Thoracic aorta (tissue), 2 donors: ENCODE measurements at regions not wholly inside any gene's neighbourhood (a gene's known extent, or its start where the extent isn't known, plus 50 kb on each side); places are given as distances from the start of the nearest gene placed in this dataset.

Source experiments
- ATAC-seq: fragments of 150-250 bp; one replicate; pipeline ENCODE4 v1.8.0; 2017; ENCODE audit warnings: low read depth; ENCODE audit not compliant: insufficient number of reproducible peaks, low FRiP score
- DNase-seq: peaks from one replicate; pipeline ENCODE4 v3.0.0-alpha.2; 2020; ENCODE audit warnings: low spot score
- H3K27ac ChIP-seq, 2 donors: fragments of 200-600 bp; sonication (generic); 1 replicate in 1 of 2; 2 replicates in 1 of 2; pipeline ENCODE4 v1.5.1; 2016; ENCODE audit warnings: mild to moderate bottlenecking in 2 of 2, moderate library complexity in 2 of 2
- H3K27me3 ChIP-seq: fragments of 200-600 bp; sonication (generic); replicated peaks from 2 replicates; pipeline ENCODE4 v1.6.0; 2016; ENCODE audit warnings: mild to moderate bottlenecking; ENCODE audit not compliant: insufficient read depth
- H3K36me3 ChIP-seq: fragments of 200-600 bp; sonication (generic); one replicate; pipeline ENCODE4 v1.5.1; 2016
- H3K4me1 ChIP-seq, 2 donors: fragments of 200-600 bp; sonication (generic); 1 replicate in 1 of 2; 2 replicates in 1 of 2; pipeline versions ENCODE4 v1.5.1 to v1.6.0; 2016; ENCODE audit warnings: low read depth in 2 of 2, mild to moderate bottlenecking in 1 of 2; ENCODE audit not compliant: control insufficient read depth in 1 of 2
- H3K4me3 ChIP-seq: fragments of 200-600 bp; sonication (generic); 2 replicates; pipeline ENCODE4 v1.5.1; 2016; ENCODE audit warnings: mild to moderate bottlenecking
- H3K9me3 ChIP-seq: fragments of 200-600 bp; sonication (generic); 2 replicates; pipeline ENCODE4 v1.5.1; 2016
- TF ChIP-seq, protein P1 (sequence below): fragments of 200-600 bp; sonication (generic); IDR thresholded peaks from one replicate; pipeline ENCODE4 v1.5.1; 2019; ENCODE audit warnings: antibody characterized with exemption

DNA sequence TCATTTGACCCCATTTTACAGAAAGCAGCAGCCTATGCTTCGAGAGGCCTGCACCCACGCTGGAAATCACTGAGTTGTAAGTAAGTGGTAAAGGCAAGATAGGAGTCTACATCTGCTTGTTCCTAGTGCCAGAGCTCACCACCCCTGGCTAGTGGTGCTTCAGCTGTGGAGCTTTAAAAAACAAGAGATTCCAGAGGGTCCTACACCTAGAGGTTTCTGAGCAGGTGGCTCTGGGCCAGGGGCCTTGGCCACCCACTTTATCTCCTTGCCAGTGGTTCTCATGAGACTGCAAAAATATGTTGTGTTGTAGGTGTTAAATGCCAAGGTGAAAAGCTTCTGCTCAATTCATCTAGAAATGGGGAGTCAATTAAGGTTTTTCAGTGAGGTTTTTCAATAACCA is 60.0 kb upstream of the SERTAD2 start:
- no peak for DNase-seq
- H3K9me3 ChIP-seq, result no peaks in the 10 kb centered on the region
- no peak for ATAC-seq
- H3K4me3 ChIP-seq, result no peak overlapping the region
- H3K27ac ChIP-seq, result no peak overlapping the region
- H3K36me3 ChIP-seq, result no peaks in the 10 kb centered on the region
- TF ChIP-seq, protein P1, sequence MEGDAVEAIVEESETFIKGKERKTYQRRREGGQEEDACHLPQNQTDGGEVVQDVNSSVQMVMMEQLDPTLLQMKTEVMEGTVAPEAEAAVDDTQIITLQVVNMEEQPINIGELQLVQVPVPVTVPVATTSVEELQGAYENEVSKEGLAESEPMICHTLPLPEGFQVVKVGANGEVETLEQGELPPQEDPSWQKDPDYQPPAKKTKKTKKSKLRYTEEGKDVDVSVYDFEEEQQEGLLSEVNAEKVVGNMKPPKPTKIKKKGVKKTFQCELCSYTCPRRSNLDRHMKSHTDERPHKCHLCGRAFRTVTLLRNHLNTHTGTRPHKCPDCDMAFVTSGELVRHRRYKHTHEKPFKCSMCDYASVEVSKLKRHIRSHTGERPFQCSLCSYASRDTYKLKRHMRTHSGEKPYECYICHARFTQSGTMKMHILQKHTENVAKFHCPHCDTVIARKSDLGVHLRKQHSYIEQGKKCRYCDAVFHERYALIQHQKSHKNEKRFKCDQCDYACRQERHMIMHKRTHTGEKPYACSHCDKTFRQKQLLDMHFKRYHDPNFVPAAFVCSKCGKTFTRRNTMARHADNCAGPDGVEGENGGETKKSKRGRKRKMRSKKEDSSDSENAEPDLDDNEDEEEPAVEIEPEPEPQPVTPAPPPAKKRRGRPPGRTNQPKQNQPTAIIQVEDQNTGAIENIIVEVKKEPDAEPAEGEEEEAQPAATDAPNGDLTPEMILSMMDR, result no peak
- no peaks in the 10 kb centered on the region for H3K27me3 ChIP-seq
- H3K4me1 ChIP-seq, result no peaks in the 10 kb centered on the region

DNA sequence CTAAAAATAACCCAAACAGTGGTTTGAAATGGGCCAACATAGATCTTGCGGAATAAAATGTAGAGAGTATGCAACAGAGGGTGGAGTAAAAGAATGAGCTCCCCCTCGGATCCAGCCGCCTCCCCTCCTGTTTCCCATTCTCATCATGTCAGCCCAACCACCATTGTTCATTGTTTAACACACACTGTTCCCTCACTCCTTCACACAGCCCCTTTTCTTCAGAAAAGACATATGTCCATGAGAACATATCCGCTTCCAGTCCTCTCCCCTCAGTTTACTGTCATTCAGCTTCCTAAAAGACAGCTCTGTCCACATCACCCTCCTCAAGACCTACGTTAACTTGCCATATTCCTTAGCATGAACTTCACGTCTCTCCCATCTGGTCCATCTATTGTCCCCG is 62.9 kb upstream of the SERTAD2 start:
- no peak overlapping the region for H3K27ac ChIP-seq
- no peak for ATAC-seq

DNA sequence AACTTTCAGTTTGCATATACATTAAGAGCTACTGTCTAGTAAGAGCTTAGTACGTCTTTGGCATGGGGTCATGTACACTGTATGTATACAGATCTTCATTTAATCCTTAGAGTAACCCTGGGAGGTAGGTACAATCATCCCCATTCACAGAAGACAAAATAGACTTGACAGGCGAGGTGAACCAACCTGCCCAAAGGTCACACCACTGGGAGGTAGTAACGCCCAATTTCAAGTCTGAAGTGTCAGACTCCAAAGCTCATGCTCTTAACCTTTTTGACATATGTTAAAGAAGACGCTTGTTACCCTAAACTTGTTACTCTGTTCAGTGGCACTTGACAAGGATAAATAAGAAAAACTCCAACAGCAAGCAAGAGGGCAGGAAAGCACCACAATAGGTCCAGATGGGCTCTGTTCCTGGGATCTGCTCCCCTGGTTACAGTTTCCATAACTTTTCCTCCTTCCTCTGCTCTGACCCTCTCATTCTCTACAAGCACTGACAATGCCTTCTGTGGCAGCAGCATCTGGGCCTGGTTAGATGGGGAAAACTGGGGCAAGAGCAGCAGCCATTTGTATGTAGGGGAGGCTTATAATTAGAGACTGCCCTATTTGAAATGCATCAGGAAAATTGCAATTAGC is 64.7 kb upstream of the SERTAD2 start:
- Histone ChIP-seq H3K4me3 (no peak overlapping the region), H3K27ac (no peak overlapping the region), H3K36me3 (no peaks in the 10 kb centered on the region), H3K27me3 (no peaks in the 10 kb centered on the region), H3K9me3 (no peaks in the 10 kb centered on the region), H3K4me1 (peaks cover 0 to 8% of the 10 kb centered on the region in 2 donors)
- ATAC-seq (no peak), DNase-seq (no peak)
- TF ChIP-seq, protein P1, result no peak

More for the DNA sequence above, 62.9 kb upstream of the SERTAD2 start:
- H3K4me1 ChIP-seq, result peaks cover 0 to 8% of the 10 kb centered on the region in 2 donors
- no peaks in the 10 kb centered on the region for H3K27me3 ChIP-seq
- no peak overlapping the region for H3K4me3 ChIP-seq
- H3K9me3 ChIP-seq, result no peaks in the 10 kb centered on the region
- TF ChIP-seq, protein P1, result no peak
- H3K36me3 ChIP-seq, result no peaks in the 10 kb centered on the region
- DNase-seq, result no peak

DNA sequence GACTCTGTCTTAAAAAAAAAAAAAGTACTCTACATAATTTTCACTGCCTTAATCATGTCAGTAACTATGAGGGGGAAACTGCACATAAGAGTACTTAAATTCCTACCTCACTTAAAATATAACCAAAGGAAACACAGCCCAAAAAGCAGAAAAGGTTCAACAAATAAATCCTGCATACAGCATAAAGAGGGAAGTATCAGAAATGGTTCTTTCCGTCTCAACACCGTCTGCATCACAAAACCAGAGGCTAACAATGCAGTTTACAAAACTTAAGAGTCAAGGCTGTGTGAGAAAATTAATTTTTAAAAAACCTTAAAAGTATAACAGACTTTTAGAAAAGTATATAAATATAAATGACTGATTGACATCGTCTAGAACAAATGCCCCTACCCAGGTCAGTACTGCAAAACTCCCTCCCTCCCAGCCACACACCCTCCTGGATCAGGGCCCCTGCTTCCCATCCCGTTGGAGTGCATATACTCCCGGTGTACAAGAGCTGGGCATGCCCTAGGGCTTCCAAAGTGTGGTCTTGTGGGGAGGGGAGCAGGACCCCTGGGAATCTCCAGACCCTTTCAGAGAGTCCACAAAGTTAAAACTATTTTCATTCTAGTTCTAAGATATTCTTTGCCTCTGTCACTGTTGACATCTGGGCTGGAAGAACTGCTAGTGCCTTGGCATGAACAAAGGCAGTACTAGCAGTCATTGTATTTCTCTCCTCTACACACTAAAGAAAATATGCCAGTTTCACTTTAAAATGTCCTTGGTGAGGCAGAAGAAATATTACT is 67.0 kb upstream of the SERTAD2 start:
- Histone ChIP-seq H3K4me1 (peaks cover 0 to 8% of the 10 kb centered on the region in 2 donors), H3K4me3 (no peak overlapping the region), H3K27ac (no peak overlapping the region), H3K27me3 (no peaks in the 10 kb centered on the region), H3K36me3 (no peaks in the 10 kb centered on the region), H3K9me3 (no peaks in the 10 kb centered on the region)
- TF ChIP-seq, protein P1, result no peak
- DNase-seq (no peak), ATAC-seq (no peak)

DNA sequence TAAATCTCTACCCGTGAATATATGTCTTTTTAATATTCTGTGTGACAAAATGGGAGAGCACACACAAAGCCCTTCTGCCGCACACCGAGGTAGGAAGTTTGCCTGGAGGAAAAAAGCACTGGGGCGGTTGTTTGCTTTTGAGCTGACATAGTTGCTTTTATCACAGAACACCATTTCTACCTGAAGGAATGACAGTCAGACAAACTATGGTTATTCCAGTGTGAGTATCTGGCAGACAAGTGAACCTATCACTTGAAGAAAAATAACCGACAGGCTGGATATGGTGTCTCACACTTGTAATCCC is 67.6 kb upstream of the SERTAD2 start:
- DNase-seq (no peak), ATAC-seq (no peak)
- H3K36me3 ChIP-seq, result no peaks in the 10 kb centered on the region
- no peak overlapping the region for H3K27ac ChIP-seq
- peaks cover 0 to 8% of the 10 kb centered on the region in 2 donors for H3K4me1 ChIP-seq
- TF ChIP-seq, protein P1, result no peak
- no peaks in the 10 kb centered on the region for H3K9me3 ChIP-seq
- no peaks in the 10 kb centered on the region for H3K27me3 ChIP-seq
- no peak overlapping the region for H3K4me3 ChIP-seq
